Stomach (tissue), 4 donors: ENCODE measurements at regions not wholly inside any gene's neighbourhood (a gene's known extent, or its start where the extent isn't known, plus 50 kb on each side); places are given as distances from the start of the nearest gene placed in this dataset.

Experiments
- CTCF ChIP-seq, 7 experiments: fragments of 450-650 bp in 4 of 7; fragments of 200-600 bp in 3 of 7; sonication (generic) in 3 of 7; IDR thresholded peaks; one replicate each; pipeline ENCODE4 v1.5.1; 2016 to 2019; ENCODE audit warnings: antibody characterized with exemption in 7 of 7, control low read depth in 2 of 7, mild to moderate bottlenecking in 1 of 7
- POLR2A ChIP-seq, 4 donors: fragments of 450-650 bp; IDR thresholded peaks; one replicate each; pipeline ENCODE4 v1.6.1; 2016; ENCODE audit warnings: antibody characterized with exemption in 4 of 4, control low read depth in 2 of 4, mild to moderate bottlenecking in 1 of 4, moderate library complexity in 1 of 4

- TF ChIP-seq CTCF (IDR thresholded peaks at IDR 0.05): no peak
- TF ChIP-seq POLR2A (IDR thresholded peaks at IDR 0.05): no peak
Measured at GRCh38 chr11:70584498-70585235, 186.3 kb downstream of the CTTN start.
